AG04449 (cell line): ENCODE measurements at regions not wholly inside any gene's neighbourhood (a gene's known extent, or its start where the extent isn't known, plus 50 kb on each side); places are given as distances from the start of the nearest gene placed in this dataset.

Experiments used
- CTCF ChIA-PET: fragments of 350-600 bp; formaldehyde crosslinking; extraction: SDS; loops from one replicate; lab custom pipeline; 2021; ENCODE audit warnings: antibody characterized with exemption; lab: Yijun Ruan, JAX
- POLR2A ChIA-PET: fragments of 400-600, 350-600 bp; formaldehyde crosslinking; extraction: SDS; loops from one replicate; lab custom pipeline; 2020; ENCODE audit warnings: antibody characterized with exemption, inconsistent platforms; lab: Yijun Ruan, JAX
- DNase-seq: peaks from one replicate; pipeline ENCODE4 v3.0.0-alpha.2; 2010; ENCODE audit warnings: low read depth, low spot score
- H3K4me3 ChIP-seq: 2 replicates; pipeline ENCODE4 v1.5.1; 2011; ENCODE audit warnings: low read depth, mild to moderate bottlenecking, control low read depth, low read length
- TF ChIP-seq, protein P1 (sequence below): IDR thresholded peaks from one replicate; pipeline ENCODE4 v1.5.1; 2011; ENCODE audit warnings: mild to moderate bottlenecking, moderate library complexity, low read length, control low read depth, inconsistent platforms; ENCODE audit not compliant: insufficient read depth; ENCODE audit errors: missing control alignments

- TF ChIP-seq, protein P1, sequence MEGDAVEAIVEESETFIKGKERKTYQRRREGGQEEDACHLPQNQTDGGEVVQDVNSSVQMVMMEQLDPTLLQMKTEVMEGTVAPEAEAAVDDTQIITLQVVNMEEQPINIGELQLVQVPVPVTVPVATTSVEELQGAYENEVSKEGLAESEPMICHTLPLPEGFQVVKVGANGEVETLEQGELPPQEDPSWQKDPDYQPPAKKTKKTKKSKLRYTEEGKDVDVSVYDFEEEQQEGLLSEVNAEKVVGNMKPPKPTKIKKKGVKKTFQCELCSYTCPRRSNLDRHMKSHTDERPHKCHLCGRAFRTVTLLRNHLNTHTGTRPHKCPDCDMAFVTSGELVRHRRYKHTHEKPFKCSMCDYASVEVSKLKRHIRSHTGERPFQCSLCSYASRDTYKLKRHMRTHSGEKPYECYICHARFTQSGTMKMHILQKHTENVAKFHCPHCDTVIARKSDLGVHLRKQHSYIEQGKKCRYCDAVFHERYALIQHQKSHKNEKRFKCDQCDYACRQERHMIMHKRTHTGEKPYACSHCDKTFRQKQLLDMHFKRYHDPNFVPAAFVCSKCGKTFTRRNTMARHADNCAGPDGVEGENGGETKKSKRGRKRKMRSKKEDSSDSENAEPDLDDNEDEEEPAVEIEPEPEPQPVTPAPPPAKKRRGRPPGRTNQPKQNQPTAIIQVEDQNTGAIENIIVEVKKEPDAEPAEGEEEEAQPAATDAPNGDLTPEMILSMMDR: no peak
- no peak for DNase-seq
- H3K4me3 ChIP-seq: no peak overlapping the region
- ChIA-PET CTCF (interaction anchor here (0.7 to 1.5 kb wide), 3 partner anchors 10 to 415 kb away, joined by 3 read pairs; no protein-coding TSS in a partner anchor), POLR2A (no interaction called here)
These were observed 69.2 kb downstream of the NABP1 start for GRCh38 chr2:191747170-191747530.

- TF ChIP-seq, protein P1: no peak
- no peak overlapping the region for H3K4me3 ChIP-seq
- ChIA-PET POLR2A (no interaction called here), CTCF (interaction anchor here (0.7 to 1.5 kb wide), 3 partner anchors 10 to 414 kb away, joined by 3 read pairs; no protein-coding TSS in a partner anchor)
- DNase-seq: no peak
These were observed 70.1 kb downstream of the NABP1 start for GRCh38 chr2:191748059-191748461.

- TF ChIP-seq, protein P1: no peak
- ChIA-PET POLR2A (no interaction called here), CTCF (interaction anchor here (0.7 to 1.5 kb wide), 2 partner anchors 9 to 193 kb away, joined by 3 read pairs; no protein-coding TSS in a partner anchor)
- no peak for DNase-seq
- H3K4me3 ChIP-seq: no peak overlapping the region
These were observed 70.7 kb downstream of the NABP1 start for GRCh38 chr2:191748528-191749180.

DNA sequence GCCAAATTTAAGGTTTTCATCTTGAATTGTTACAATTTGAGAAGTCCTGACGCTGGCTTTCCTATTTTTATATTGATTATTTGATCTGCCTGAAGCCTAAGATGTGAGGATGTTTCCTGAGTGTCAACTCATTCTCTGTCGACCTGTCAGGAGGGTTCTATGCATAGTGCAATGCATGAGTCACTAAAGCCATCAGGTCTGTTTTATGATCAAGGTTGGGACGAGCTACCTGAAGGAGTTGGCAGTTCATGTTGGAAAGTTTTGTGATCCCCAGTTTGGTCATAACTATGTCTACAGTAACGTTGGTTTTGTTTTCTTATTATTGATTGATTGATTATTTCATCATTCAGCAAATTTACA lies 71.2 kb downstream of the NABP1 start:
- no peak overlapping the region for H3K4me3 ChIP-seq
- POLR2A ChIA-PET: no interaction called here
- CTCF ChIA-PET: interaction anchor here (1.1 to 1.5 kb wide), 3 partner anchors 10 to 193 kb away, joined by 3 to 4 read pairs (median 3); no protein-coding TSS in a partner anchor
- TF ChIP-seq, protein P1: no peak
- DNase-seq: no peak

DNA sequence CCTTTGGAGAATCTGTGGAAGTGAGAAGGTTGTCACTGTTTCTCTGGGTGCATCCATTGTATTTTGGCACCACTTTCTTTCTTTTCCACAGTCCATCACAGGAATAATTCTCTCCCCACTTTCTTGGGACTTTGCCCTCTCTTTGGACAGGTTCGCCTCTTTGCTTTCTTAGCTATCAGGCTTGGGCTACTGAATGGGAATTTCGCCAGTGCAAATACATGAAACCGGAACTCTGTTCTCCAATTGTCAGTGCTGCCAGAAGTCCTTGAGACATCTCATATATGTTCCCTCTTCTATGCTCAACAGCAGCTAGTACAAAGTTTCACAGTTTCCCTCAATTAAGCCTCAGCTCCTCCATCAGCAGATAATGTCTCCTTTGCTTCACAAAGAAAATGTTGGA lies 76.2 kb downstream of the NABP1 start:
- POLR2A ChIA-PET: no interaction called here
- H3K4me3 ChIP-seq: no peak overlapping the region

GRCh38 chr2:191756761-191757160 lies 78.8 kb downstream of the NABP1 start:
- CTCF ChIA-PET: interaction anchor here (1.0 to 2.9 kb wide), 3 partner anchors 12 to 405 kb away, joined by 3 to 12 read pairs (median 7); no protein-coding TSS in a partner anchor
- TF ChIP-seq, protein P1: no peak
- H3K4me3 ChIP-seq: no peak overlapping the region
- POLR2A ChIA-PET: no interaction called here
- no peak for DNase-seq

More for the DNA sequence above, 76.2 kb downstream of the NABP1 start:
- CTCF ChIA-PET: no interaction called here
- no peak for DNase-seq
- TF ChIP-seq, protein P1: no peak
